ENCODE measurements at regions not wholly inside any gene's neighbourhood (a gene's known extent, or its start where the extent isn't known, plus 50 kb on each side); places are given as distances from the start of the nearest gene placed in this dataset.

GRCh38 chr7:25675789-25676474 is 447.6 kb upstream of the NPVF start:
- Histone ChIP-seq H3K27ac (ENCODE audit: low read depth in 1 of 2, low read length in 2 of 2) (no peak overlapping the region), H3K9me3 (ENCODE audit: control insufficient read depth in 1 of 2, insufficient read depth in 1 of 2, low read length in 2 of 2) (no peaks in the 10 kb centered on the region), H3K36me3 (ENCODE audit: insufficient read depth, low read length) (no peaks in the 10 kb centered on the region), H3K4me3 (ENCODE audit: low read length) (no peak overlapping the region), H3K4me1 (ENCODE audit: insufficient read depth, low read length) (no peaks in the 10 kb centered on the region), H3K27me3 (ENCODE audit: control insufficient read depth in 1 of 2, insufficient read depth in 2 of 2, low read length in 2 of 2) (no peaks in the 10 kb centered on the region)
- DNase-seq (no peak), ATAC-seq (ENCODE audit: poor library complexity) (no peak)
- Mint-ChIP-seq H3K27ac (no peak overlapping the region), H3K4me3 (no peak overlapping the region), H3K9me3 (no peaks in the 10 kb centered on the region), H3K36me3 (ENCODE audit: low read depth) (no peaks in the 10 kb centered on the region), H3K27me3 (no peaks in the 10 kb centered on the region), H3K4me1 (ENCODE audit: low read depth) (no peaks in the 10 kb centered on the region)
- ChIA-PET CTCF (no interaction called here), POLR2A (no interaction called here)
- intact Hi-C loops (cut with DNase I, micrococcal nuclease) = no loop called here
- no peak for TF ChIP-seq CTCF (IDR thresholded peaks at IDR 0.05)

GRCh38 chr7:25677595-25677994 is 449.3 kb upstream of the NPVF start:
- peaks cover 9% of the 10 kb centered on the region for H3K27me3 Mint-ChIP-seq
- ATAC-seq (ENCODE audit: poor library complexity) = no peak
- Histone ChIP-seq H3K9me3 (ENCODE audit: control insufficient read depth in 1 of 2, insufficient read depth in 1 of 2, low read length in 2 of 2) (no peaks in the 10 kb centered on the region), H3K36me3 (ENCODE audit: insufficient read depth, low read length) (no peaks in the 10 kb centered on the region), H3K4me1 (ENCODE audit: insufficient read depth, low read length) (no peaks in the 10 kb centered on the region), H3K4me3 (ENCODE audit: low read length) (no peak overlapping the region), H3K27me3 (ENCODE audit: control insufficient read depth in 1 of 2, insufficient read depth in 2 of 2, low read length in 2 of 2) (no peaks in the 10 kb centered on the region), H3K27ac (ENCODE audit: low read depth in 1 of 2, low read length in 2 of 2) (no peak overlapping the region)
- no peak for TF ChIP-seq CTCF (IDR thresholded peaks at IDR 0.05)
- ChIA-PET POLR2A (no interaction called here), CTCF (no interaction called here)
- intact Hi-C loops (cut with DNase I, micrococcal nuclease) = no loop called here
- no peaks in the 10 kb centered on the region for H3K4me1 Mint-ChIP-seq (ENCODE audit: low read depth)
- H3K9me3 Mint-ChIP-seq = no peaks in the 10 kb centered on the region
- no peak for DNase-seq
- no peak overlapping the region for H3K27ac Mint-ChIP-seq
- no peak overlapping the region for H3K4me3 Mint-ChIP-seq
- H3K36me3 Mint-ChIP-seq (ENCODE audit: low read depth) = no peaks in the 10 kb centered on the region

GRCh38 chr7:25678215-25678614 is 449.9 kb upstream of the NPVF start:
- Mint-ChIP-seq H3K36me3 (ENCODE audit: low read depth) (no peaks in the 10 kb centered on the region), H3K9me3 (no peaks in the 10 kb centered on the region), H3K27me3 (peaks cover 9% of the 10 kb centered on the region), H3K4me3 (no peak overlapping the region), H3K27ac (no peak overlapping the region), H3K4me1 (ENCODE audit: low read depth) (no peaks in the 10 kb centered on the region)
- ChIA-PET CTCF (no interaction called here), POLR2A (no interaction called here)
- intact Hi-C loops (cut with DNase I, micrococcal nuclease) = no loop called here
- no peak for TF ChIP-seq CTCF (IDR thresholded peaks at IDR 0.05)
- H3K36me3 ChIP-seq (ENCODE audit: insufficient read depth, low read length) = no peaks in the 10 kb centered on the region
- H3K4me1 ChIP-seq (ENCODE audit: insufficient read depth, low read length) = no peaks in the 10 kb centered on the region
- no peaks in the 10 kb centered on the region for H3K9me3 ChIP-seq (ENCODE audit: control insufficient read depth in 1 of 2, insufficient read depth in 1 of 2, low read length in 2 of 2)
- no peaks in the 10 kb centered on the region for H3K27me3 ChIP-seq (ENCODE audit: control insufficient read depth in 1 of 2, insufficient read depth in 2 of 2, low read length in 2 of 2)
- H3K4me3 ChIP-seq (ENCODE audit: low read length) = no peak overlapping the region
- no peak for DNase-seq
- no peak for ATAC-seq (ENCODE audit: poor library complexity)
- no peak overlapping the region for H3K27ac ChIP-seq (ENCODE audit: low read depth in 1 of 2, low read length in 2 of 2)
